ENCODE measurements at regions not wholly inside any gene's neighbourhood (a gene's known extent, or its start where the extent isn't known, plus 50 kb on each side); places are given as distances from the start of the nearest gene placed in this dataset.

DNA sequence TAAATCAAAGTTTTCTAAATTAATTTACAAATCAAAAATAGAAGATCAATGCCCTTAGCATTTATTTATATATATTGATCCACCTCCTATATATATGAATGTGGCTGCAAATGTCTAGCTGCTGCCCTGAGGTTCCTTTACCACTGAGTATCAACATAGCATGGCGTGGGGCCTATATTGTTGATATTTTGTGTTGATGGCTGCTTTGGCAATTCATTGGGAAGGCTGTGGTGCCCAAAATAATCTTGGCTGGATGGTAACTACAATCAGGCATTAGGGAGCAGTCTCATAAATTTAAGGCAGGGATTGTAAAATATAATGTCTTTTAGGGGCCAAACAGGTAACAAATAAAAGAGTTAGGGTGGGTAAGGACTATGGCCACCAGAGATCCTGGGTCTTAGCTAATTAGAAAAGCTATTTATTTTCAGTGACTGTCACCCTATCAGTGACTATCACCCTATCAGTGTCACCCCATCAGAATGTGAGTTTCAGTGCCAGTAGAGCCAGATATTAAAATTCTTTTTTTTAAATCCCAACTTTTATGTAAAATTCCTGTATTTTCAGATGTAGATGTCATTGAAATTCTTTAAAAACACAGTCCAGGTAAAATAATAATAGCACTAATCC is 190.7 kb upstream of the PCSK5 start:
- Mint-ChIP-seq H3K4me3 (no peak overlapping the region), H3K27ac (no peak overlapping the region), H3K27me3 (ENCODE audit: insufficient read depth) (no peaks in the 10 kb centered on the region), H3K36me3 (ENCODE audit: low read depth) (no peaks in the 10 kb centered on the region), H3K9me3 (peaks cover 33% of the 10 kb centered on the region), H3K4me1 (ENCODE audit: low read depth) (no peaks in the 10 kb centered on the region)
- TF ChIP-seq, protein P1, sequence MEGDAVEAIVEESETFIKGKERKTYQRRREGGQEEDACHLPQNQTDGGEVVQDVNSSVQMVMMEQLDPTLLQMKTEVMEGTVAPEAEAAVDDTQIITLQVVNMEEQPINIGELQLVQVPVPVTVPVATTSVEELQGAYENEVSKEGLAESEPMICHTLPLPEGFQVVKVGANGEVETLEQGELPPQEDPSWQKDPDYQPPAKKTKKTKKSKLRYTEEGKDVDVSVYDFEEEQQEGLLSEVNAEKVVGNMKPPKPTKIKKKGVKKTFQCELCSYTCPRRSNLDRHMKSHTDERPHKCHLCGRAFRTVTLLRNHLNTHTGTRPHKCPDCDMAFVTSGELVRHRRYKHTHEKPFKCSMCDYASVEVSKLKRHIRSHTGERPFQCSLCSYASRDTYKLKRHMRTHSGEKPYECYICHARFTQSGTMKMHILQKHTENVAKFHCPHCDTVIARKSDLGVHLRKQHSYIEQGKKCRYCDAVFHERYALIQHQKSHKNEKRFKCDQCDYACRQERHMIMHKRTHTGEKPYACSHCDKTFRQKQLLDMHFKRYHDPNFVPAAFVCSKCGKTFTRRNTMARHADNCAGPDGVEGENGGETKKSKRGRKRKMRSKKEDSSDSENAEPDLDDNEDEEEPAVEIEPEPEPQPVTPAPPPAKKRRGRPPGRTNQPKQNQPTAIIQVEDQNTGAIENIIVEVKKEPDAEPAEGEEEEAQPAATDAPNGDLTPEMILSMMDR (IDR thresholded peaks at IDR 0.05), result no peak
- no peak for DNase-seq

DNA sequence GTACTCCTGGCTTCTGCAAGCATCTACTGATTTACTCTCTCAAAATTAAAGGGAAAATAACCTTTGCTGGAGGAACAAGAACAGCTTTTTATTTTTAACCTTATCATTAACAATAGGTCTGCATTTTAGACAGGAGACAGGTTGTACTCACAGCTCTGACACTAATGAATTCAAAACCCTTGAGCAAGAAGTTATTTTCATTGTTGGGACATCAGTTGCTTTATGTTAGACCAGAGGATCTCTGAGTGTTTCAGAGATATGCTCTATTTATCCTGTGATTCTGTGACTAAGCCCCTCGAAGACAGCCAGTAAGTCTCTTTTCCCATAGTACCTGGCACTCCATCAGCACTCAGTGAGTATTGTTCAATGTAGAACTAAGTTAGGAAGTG is 190.2 kb upstream of the PCSK5 start:
- no peaks in the 10 kb centered on the region for H3K27me3 Mint-ChIP-seq (ENCODE audit: insufficient read depth)
- H3K4me3 Mint-ChIP-seq, result no peak overlapping the region
- no peaks in the 10 kb centered on the region for H3K4me1 Mint-ChIP-seq (ENCODE audit: low read depth)
- TF ChIP-seq, protein P1 (IDR thresholded peaks at IDR 0.05), result no peak
- H3K27ac Mint-ChIP-seq, result no peak overlapping the region
- H3K9me3 Mint-ChIP-seq, result peaks cover 33% of the 10 kb centered on the region
- no peaks in the 10 kb centered on the region for H3K36me3 Mint-ChIP-seq (ENCODE audit: low read depth)
- DNase-seq, result no peak

DNA sequence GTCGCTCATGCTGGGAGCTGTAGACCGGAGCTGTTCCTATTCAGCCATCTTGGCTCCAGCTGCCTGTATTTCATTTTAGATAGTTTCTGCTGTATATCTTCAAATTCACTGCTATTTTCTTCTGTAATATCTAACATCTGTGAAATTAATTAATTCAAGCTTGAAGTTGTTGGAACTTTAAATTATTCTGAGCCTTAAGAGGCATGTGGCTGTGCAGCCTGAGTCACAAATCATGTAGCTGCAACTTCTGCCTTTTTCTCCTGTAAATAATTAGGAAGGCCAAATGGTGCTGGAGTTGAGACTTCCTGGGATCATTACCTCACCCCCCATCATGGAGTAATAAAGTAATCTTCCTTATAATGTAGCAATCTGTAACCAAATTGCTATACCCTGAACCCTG is 183.3 kb upstream of the PCSK5 start:
- TF ChIP-seq, protein P1 (IDR thresholded peaks at IDR 0.05), result no peak
- Mint-ChIP-seq H3K9me3 (peaks cover 35% of the 10 kb centered on the region), H3K36me3 (ENCODE audit: low read depth) (no peaks in the 10 kb centered on the region; the same call in 1 of the 2 replicates), H3K27me3 (ENCODE audit: insufficient read depth) (no peaks in the 10 kb centered on the region; the same call in 1 of the 2 replicates), H3K4me3 (no peak overlapping the region), H3K4me1 (ENCODE audit: low read depth) (no peaks in the 10 kb centered on the region), H3K27ac (no peak overlapping the region)
- no peak for DNase-seq

DNA sequence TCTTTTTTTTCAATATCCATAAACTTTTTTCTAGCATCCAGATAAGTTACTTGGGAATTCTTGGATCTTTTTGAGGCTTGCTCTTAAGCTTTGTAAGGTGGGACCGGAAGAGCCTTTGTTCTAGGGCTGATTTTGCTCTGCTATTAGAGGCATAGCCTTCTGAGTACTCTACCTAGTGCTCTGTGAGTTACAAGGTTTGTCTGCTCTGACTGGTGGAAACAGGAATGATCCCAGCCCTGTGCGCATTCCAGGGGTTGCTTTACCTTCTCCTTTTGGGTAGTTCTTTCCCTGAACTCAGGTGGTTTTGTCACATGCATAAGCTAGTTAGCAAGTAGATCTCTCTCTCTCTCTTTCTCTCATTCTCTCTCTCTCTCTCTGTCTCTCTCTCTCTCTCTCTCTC is 180.8 kb upstream of the PCSK5 start:
- Mint-ChIP-seq H3K4me1 (ENCODE audit: low read depth) (no peaks in the 10 kb centered on the region), H3K4me3 (no peak overlapping the region), H3K36me3 (ENCODE audit: low read depth) (no peaks in the 10 kb centered on the region; the same call in 1 of the 2 replicates), H3K27me3 (ENCODE audit: insufficient read depth) (no peaks in the 10 kb centered on the region; the same call in 1 of the 2 replicates), H3K9me3 (peaks cover 52% of the 10 kb centered on the region), H3K27ac (no peak overlapping the region)
- TF ChIP-seq, protein P1 (IDR thresholded peaks at IDR 0.05), result no peak
- no peak for DNase-seq

DNA sequence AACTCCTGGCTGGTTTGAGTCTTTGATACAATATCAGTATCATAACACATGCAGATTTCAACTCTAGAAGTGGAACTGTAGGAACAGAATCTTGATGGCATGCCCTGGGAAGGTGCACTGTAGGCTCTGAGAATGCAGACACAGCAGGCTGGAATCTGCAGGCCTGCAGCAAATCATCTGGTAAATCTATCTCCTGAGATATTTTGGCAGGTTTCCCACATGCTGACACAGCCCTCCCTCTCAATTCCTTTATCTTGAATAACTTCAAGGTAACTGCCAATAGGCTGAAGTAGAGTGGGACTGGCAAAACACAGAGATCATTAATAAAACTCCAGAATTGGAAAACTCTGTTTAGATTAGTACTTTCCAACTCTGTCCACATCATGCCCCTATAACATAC is 177.8 kb upstream of the PCSK5 start:
- H3K36me3 Mint-ChIP-seq (ENCODE audit: low read depth), result no peaks in the 10 kb centered on the region; the same call in 1 of the 2 replicates
- no peak for DNase-seq
- TF ChIP-seq, protein P1 (IDR thresholded peaks at IDR 0.05), result no peak
- no peaks in the 10 kb centered on the region for H3K4me1 Mint-ChIP-seq (ENCODE audit: low read depth)
- no peak overlapping the region for H3K4me3 Mint-ChIP-seq
- peaks cover 43% of the 10 kb centered on the region for H3K9me3 Mint-ChIP-seq
- H3K27me3 Mint-ChIP-seq (ENCODE audit: insufficient read depth), result no peaks in the 10 kb centered on the region; the same call in 1 of the 2 replicates
- no peak overlapping the region for H3K27ac Mint-ChIP-seq

All from HFFc6 (cell line).